Suprapubic skin (tissue), 4 donors: ENCODE measurements at regions not wholly inside any gene's neighbourhood (a gene's known extent, or its start where the extent isn't known, plus 50 kb on each side); places are given as distances from the start of the nearest gene placed in this dataset.

ENCODE experiments used
- EP300 ChIP-seq: sonication (generic); formaldehyde crosslinking; IDR thresholded peaks from one replicate; pipeline ENCODE4 v1.6.1; 2017; ENCODE audit warnings: antibody characterized with exemption
- POLR2A ChIP-seq, 2 donors: fragments of 450-650 bp; IDR thresholded peaks; one replicate each; pipeline ENCODE4 v1.6.1; 2017; ENCODE audit warnings: antibody characterized with exemption in 2 of 2, mild to moderate bottlenecking in 2 of 2, moderate library complexity in 2 of 2
- POLR2AphosphoS5 ChIP-seq, 3 donors: sonication (generic); formaldehyde crosslinking; IDR thresholded peaks; one replicate each; pipeline ENCODE4 v1.6.1; 2017; ENCODE audit warnings: antibody characterized with exemption in 3 of 3
- TF ChIP-seq, protein P1 (sequence below), 2 donors: fragments of 200-600 bp in 1 of 2; fragments of 450-650 bp in 1 of 2; sonication (generic) in 1 of 2; IDR thresholded peaks; one replicate each; pipeline ENCODE4 v1.5.1; 2016 to 2019; ENCODE audit warnings: antibody characterized with exemption in 2 of 2, mild to moderate bottlenecking in 1 of 2, moderate library complexity in 1 of 2

DNA sequence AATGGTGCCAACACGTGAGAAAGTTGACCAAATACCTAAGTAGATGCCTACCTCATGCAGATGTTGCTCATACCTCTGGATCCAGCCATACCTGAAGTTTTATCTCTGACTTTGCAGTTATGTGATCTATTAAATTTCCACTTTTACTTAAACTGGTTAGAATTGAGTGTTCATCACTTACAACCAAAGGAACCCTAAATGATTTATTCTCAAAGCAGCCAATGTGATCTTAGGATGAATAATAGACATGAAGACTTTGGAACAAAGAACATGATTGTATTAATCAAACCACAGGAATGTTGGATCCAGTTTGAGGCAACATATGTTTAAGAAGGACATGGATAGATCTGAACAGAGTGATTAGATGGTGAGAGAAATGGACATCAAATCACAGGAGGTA is 68.7 kb downstream of the IRX6 start:
- TF ChIP-seq, protein P1, sequence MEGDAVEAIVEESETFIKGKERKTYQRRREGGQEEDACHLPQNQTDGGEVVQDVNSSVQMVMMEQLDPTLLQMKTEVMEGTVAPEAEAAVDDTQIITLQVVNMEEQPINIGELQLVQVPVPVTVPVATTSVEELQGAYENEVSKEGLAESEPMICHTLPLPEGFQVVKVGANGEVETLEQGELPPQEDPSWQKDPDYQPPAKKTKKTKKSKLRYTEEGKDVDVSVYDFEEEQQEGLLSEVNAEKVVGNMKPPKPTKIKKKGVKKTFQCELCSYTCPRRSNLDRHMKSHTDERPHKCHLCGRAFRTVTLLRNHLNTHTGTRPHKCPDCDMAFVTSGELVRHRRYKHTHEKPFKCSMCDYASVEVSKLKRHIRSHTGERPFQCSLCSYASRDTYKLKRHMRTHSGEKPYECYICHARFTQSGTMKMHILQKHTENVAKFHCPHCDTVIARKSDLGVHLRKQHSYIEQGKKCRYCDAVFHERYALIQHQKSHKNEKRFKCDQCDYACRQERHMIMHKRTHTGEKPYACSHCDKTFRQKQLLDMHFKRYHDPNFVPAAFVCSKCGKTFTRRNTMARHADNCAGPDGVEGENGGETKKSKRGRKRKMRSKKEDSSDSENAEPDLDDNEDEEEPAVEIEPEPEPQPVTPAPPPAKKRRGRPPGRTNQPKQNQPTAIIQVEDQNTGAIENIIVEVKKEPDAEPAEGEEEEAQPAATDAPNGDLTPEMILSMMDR (IDR thresholded peaks at IDR 0.05), result no peak
- TF ChIP-seq POLR2AphosphoS5 (IDR thresholded peaks at IDR 0.05) (no peak), EP300 (no peak), POLR2A (IDR thresholded peaks at IDR 0.05) (no peak)
